ENCODE measurements at regions not wholly inside any gene's neighbourhood (a gene's known extent, or its start where the extent isn't known, plus 50 kb on each side); places are given as distances from the start of the nearest gene placed in this dataset.

- TF ChIP-seq CTCF (IDR thresholded peaks at IDR 0.05; ENCODE audit: poor library complexity, severe bottlenecking) = no peak
- no peak for TF ChIP-seq EZH2 (IDR thresholded peaks at IDR 0.05; ENCODE audit: borderline replicate concordance, insufficient read depth, low read length, poor library complexity, severe bottlenecking)
- TF ChIP-seq POLR2AphosphoS5 (IDR thresholded peaks at IDR 0.05) = no peak
Observed at GRCh38 chr2:66794551-66794950, 359.6 kb downstream of the MEIS1 start.
